NCI-H1048 (cell line): ENCODE measurements at regions not wholly inside any gene's neighbourhood (a gene's known extent, or its start where the extent isn't known, plus 50 kb on each side); places are given as distances from the start of the nearest gene placed in this dataset.

Experiments used
- DNase-seq: peaks from one replicate; lab custom pipeline; 2025; lab: John Stamatoyannopoulos, UW

- DNase-seq: no peak
These were observed 373.6 kb upstream of the DDI1 start for GRCh38 chr11:103662880-103663279.

DNA sequence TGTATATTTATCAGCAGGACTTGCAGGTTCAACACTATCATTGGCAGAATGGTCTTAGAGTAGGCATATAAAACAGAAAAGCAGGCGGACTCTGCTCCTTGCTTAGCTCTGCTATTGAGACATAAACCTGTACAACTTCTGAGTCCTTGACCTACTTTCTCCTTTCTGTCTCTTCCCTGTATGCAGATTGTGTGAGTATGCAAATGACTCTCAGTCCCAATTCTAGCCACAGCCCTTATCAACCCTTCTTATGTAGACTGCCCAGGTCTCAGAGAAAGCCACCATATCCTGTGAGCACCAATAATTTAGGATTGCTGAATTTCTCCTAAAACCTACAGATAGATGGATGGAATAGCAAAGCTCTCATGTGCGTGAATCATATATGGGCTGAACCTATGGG, 367.6 kb upstream of the DDI1 start:
- no peak for DNase-seq

- DNase-seq: no peak
These were observed 365.2 kb upstream of the DDI1 start for GRCh38 chr11:103671143-103671651.

DNA sequence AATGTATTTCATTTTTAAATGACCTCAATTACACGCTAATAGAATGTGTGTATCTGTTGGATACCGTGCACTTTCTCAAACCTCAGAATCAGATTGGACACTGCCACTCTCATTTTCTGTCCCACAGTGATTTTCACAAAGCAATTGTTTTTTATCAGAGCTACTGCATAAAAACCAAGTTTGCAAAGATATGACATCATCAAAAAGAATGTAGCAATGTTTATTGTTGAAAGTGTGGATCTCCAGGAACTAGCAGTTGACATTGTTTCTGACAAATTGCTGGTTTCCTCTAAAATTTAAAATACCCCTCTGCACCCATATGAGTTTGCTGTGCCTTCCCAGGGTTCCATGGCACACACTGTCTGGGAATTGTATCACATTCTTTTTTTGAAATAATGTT, 362.7 kb upstream of the DDI1 start:
- DNase-seq: no peak

- no peak for DNase-seq
These were observed 360.0 kb upstream of the DDI1 start for GRCh38 chr11:103676413-103676812.

DNA sequence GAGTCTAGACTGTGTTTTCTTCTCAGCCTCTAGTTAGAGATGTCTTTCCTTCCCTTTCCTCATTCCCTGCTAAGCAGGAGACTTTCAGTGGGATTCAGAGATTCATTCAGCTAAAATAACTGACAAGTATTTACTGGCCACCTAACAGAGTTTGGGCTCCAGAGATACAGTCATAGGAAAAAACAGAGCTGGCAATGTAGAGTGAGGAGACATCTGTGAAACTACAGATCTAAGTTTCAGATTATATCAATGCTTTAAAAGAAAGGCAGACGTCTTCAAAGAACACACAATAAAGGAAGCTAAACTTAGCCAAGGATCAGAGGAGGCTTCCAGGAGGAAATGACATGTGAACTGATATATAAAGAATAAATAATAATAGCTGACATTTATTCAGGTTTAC, 355.6 kb upstream of the DDI1 start:
- no peak for DNase-seq

GRCh38 chr11:103681855-103682254, 354.6 kb upstream of the DDI1 start:
- no peak for DNase-seq

GRCh38 chr11:103682318-103683184, 353.9 kb upstream of the DDI1 start:
- no peak for DNase-seq

DNA sequence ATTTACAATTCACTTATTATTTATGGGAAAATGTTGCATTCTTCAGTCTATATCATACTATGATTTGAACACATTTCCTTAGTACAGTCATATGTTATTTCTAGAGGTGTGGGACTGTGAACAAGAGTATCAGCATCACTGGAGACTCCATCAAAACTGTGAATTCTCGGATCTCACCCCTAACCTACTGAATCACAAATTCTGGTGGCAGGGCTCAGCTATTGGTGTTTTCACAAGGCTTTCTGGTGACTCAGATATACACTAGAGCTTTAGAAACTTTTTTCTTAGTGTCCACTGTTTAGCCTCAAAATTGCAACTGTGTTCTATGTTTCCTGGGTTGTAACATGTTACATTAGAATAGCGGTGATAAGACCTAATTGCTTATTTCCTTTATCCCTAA, 352.9 kb upstream of the DDI1 start:
- no peak for DNase-seq

- no peak for DNase-seq
These were observed 347.5 kb upstream of the DDI1 start for GRCh38 chr11:103688924-103689323.

DNA sequence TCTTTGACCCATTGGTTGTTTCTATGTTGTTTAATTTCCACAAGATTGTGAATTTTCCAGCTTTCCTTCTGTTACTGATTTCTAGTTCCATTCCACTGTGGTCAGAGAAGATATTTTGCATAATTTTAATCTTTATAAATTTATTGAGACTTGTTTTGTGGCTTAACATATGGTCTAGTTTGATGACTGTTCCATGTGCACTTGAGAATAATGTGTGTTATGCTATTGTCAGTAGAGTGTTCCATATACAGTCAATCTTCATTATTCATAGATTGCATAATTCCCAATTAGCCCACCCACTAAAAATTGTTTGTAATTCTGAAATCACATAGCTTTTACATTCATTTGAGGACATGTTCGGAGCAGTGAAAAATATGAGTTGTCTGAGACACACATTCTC, 346.1 kb upstream of the DDI1 start:
- no peak for DNase-seq

DNA sequence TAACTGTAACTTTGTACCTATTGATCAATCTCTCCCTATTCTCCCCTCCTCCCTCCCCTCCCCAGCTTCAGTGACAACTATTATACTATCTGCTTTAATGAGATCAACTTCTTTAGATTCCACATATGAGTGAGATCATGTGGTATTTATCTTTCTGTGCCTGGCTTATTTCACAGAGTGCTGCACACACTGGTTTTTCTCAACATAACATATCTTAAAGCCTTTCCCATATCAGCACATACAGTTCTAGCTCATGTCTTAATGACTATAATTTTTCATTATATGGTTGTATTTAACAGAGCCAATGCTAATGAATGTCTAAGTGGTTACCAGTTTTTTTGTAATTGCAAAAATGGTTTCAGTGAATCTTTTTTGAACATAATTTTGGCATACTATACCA, 340.3 kb upstream of the DDI1 start:
- DNase-seq: no peak

DNA sequence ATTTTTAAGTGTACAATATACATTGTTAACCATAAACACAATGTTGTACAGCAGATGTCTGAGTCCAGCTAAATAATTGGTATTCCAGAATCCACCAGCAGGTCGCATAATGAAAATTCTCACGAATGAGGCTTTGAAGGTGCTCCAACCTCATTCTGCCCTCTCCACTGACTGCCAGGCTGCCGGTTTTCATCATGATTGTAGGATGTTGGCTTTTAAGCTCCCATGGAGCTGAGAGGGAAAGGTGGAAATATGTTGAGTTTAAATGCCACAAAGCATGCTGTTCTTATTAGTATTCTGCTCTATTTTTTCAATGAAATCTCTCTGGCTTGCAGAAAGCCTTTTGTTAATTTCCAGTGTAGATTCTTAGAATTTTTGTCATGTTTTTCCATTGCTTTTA, 337.2 kb upstream of the DDI1 start:
- DNase-seq: no peak

DNA sequence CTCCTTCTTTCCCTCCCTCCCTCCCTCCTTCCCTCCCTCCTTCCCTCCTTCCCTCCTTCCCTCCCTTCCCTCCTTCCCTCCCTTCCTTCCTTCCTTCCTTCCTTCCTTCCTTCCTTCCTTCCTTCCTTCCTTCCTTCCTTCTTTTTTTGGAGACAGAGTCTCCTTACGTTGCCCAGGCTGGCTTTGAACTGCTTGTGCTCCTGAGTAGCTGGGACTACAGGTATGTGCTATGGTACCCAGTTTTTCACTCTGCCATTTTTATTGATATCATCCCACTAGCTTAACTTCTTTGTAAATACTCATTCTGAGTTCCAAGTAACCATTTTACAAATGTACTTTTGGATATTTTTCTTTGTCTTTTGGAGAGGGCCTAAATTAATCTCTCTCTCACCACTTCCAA, 336.8 kb upstream of the DDI1 start:
- DNase-seq: no peak

DNA sequence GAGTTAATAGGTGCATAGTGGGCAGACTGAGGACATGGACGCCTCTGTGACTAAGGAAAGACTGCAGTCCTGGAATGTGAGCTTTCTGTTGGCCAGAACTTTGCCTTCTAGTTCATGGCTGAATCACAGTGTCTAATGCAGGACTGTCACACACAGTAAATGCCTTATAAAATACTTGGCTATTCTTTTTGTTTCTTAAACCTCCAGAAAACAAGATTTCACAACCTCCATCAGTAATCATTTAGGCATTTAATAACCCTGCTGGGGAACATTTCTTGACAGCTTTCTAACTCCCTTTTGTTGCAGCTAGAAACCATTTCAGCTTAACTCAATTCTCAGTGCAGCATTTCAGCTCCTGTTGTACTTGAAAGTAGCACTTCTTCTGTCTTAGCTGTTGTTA, 335.8 kb upstream of the DDI1 start:
- DNase-seq: no peak

DNA sequence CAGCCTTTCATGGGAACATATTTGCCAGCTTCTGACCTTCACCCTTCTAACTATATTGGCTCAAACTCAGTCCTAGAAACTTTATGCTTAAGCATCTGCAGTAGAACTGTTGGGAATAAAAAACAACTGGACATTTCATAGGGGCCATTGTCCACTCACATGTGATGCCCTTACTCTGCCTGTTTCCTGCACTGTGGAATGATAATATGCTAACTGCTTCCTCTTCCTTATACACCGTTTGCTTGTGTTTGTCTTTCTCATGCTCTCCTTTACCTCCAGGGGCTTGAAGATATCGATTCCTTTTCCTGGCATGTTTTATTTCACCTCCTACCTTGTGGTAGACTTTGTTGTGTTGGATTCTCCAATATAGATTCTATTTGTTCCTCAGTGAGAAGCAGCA, 333.0 kb upstream of the DDI1 start:
- DNase-seq: no peak

GRCh38 chr11:103703954-103704353, 332.5 kb upstream of the DDI1 start:
- no peak for DNase-seq

DNA sequence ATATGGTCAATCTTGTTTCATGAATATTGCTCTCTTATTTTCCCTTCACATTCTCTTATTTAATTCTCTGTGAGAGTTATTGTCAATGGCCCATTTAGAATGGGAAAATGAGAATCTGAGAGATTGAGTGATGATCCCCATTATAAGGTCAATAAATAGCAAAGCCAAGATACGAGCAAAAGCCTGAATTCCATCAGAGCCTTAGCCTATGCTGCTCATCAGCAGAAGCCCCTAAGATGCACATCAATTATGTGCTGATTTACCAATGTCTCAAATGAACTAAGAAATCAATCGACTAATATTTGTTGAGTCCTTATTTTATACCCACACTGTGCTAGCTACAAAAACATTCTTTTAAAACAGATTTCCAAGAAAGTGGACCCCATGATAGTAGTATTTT, 330.8 kb upstream of the DDI1 start:
- DNase-seq: no peak

DNA sequence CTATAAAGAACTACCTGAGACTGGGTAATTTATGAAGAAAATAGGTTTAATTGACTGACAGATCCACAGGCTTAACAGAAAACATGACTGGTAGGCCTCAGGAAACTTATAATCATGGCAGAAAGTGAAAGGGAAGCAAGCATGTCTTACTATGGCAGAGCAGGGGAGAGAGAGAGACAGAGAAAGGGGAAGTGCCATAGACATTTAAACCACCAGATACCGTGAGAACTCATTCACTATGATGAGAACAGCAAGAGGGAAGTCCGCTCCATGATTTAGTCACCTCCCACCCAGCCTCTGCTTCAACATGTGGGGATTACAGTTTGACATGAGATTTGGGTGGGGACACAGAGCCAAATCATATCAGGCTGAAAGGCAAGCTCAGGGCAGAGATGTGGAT, 327.1 kb upstream of the DDI1 start:
- no peak for DNase-seq

DNA sequence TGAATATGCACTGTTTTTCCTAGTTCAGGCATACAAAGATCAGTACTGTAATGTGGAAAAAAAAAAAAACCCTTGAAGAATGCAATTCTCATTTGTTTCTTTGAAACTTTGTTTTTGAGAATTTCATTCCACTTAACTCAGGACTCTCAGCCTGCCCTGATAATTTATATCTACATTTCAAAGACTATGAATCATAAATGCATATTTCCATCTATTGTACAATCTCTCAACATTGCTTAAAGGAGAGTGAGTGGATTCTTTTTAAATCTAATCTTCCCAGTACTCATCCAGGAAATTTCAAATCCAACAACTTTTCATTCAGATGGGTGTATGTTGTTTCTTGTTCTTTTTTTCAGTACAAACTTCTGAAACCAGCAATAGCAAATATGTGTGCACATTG, 322.2 kb upstream of the DDI1 start:
- DNase-seq: no peak

DNA sequence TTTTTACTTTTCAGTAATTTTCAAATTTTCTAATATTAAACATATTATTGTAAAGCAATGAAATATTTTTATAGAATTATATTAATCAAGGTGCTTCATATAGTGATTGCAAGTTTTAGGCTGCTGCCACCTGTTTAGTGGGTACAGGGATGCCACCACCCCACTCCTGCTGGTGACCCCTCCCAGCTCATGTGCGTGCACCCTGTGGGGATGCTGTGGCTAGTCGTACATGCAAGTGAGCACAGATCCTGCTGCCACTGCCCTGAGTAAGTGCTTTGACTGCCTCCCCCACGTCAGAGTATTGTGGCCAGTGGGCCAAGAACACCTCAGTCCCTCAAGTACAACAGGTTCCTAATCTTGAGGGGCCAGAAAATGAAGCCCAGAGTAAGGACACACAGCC, 320.1 kb upstream of the DDI1 start:
- DNase-seq: no peak

DNA sequence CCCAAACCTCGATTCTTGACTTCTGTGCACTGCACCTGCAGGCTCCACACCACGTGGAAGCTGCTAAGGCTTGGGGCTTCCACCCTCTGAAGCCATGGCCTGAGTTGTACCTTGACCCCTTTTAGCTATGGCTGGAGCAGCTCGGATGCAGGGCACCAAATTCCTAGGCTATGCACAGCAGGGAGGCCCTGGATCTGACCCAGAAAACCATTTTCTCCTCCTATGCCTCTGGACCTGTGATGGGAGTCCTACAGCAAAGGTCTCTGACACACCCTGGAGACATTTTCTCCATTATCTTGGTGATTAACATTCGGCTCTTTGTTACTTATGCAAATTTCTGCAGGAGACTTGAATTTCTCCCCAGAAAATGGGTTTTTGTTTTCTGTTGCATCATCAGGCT, 309.2 kb upstream of the DDI1 start:
- DNase-seq: no peak

DNA sequence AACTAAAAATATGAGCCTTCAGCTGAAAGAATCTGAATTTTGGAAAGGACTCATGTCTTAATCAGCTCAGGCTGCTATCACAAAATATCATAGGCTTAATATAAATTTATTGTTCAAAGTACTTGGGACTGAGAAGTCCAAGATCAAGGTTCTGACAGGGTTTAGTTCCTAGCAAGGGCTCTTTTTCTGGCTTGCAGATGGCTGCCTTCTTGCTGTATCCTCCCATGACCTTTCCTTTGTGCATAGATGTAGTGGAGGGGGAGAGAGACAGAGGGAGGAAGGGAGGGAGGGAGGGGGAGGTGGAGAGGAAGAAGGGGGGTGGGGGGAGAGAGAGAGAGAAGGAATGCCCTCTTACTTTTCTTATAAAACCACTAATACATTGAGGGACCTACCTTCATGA, 306.8 kb upstream of the DDI1 start:
- DNase-seq: no peak
